Esophagus muscularis mucosa (tissue), 4 donors: ENCODE measurements at regions not wholly inside any gene's neighbourhood (a gene's known extent, or its start where the extent isn't known, plus 50 kb on each side); places are given as distances from the start of the nearest gene placed in this dataset.

Source experiments
- DNase-seq: peaks from one replicate; pipeline ENCODE4 v3.0.0-alpha.2; 2017; ENCODE audit errors: extremely low spot score
- H3K27ac ChIP-seq, 4 donors: fragments of 200-600 bp; sonication (generic); replicated peaks in 1 of 4; 1 replicate in 3 of 4; 2 replicates in 1 of 4; pipeline ENCODE4 v1.5.1; 2016 to 2019; ENCODE audit warnings: mild to moderate bottlenecking in 1 of 4
- H3K27me3 ChIP-seq, 4 donors: fragments of 200-600 bp; sonication (generic); one replicate each; pipeline versions ENCODE4 v1.5.1 to v1.6.0; 2016 to 2019
- H3K36me3 ChIP-seq, 4 donors: fragments of 200-600 bp; sonication (generic); one replicate each; pipeline ENCODE4 v1.5.1; 2016 to 2019
- H3K4me1 ChIP-seq, 4 donors: fragments of 200-600 bp; sonication (generic); one replicate each; pipeline ENCODE4 v1.5.1; 2016 to 2019
- H3K4me3 ChIP-seq, 4 donors: fragments of 200-600 bp; sonication (generic); 1 replicate in 2 of 4; 2 replicates in 2 of 4; pipeline ENCODE4 v1.5.1; 2016 to 2019; ENCODE audit warnings: mild to moderate bottlenecking in 4 of 4, moderate library complexity in 1 of 4
- H3K9me3 ChIP-seq, 4 donors: fragments of 200-600 bp; sonication (generic); 1 replicate in 3 of 4; 2 replicates in 1 of 4; pipeline ENCODE4 v1.5.1; 2016 to 2019
- CTCF ChIP-seq, 3 experiments: fragments of 200-600 bp in 2 of 3; fragments of 450-650 bp in 1 of 3; sonication (generic) in 2 of 3; IDR thresholded peaks; one replicate each; pipeline ENCODE4 v1.5.1; 2017 to 2019; ENCODE audit warnings: antibody characterized with exemption in 3 of 3, mild to moderate bottlenecking in 2 of 3, moderate library complexity in 1 of 3
- EP300 ChIP-seq: sonication (generic); formaldehyde crosslinking; IDR thresholded peaks from one replicate; pipeline ENCODE4 v1.6.1; 2017; ENCODE audit warnings: antibody characterized with exemption
- POLR2A ChIP-seq: fragments of 450-650 bp; IDR thresholded peaks from one replicate; pipeline ENCODE4 v1.6.1; 2017; ENCODE audit warnings: antibody characterized with exemption, moderate library complexity, mild to moderate bottlenecking, low read depth
- POLR2AphosphoS5 ChIP-seq, 2 donors: sonication (generic); formaldehyde crosslinking; IDR thresholded peaks; one replicate each; pipeline ENCODE4 v1.6.1; 2017; ENCODE audit warnings: antibody characterized with exemption in 2 of 2
- WGBS: methylation state at CpG from one replicate; pipeline ENCODE4 v1.1.5; 2018; 5-methylcytosine and 5-hydroxymethylcytosine counted together
- intact Hi-C: fragments of 100-400 bp; cut with DNase I; formaldehyde crosslinking; loops from one replicate; pipeline ENCODE4 v1.15.1; 2023

DNA sequence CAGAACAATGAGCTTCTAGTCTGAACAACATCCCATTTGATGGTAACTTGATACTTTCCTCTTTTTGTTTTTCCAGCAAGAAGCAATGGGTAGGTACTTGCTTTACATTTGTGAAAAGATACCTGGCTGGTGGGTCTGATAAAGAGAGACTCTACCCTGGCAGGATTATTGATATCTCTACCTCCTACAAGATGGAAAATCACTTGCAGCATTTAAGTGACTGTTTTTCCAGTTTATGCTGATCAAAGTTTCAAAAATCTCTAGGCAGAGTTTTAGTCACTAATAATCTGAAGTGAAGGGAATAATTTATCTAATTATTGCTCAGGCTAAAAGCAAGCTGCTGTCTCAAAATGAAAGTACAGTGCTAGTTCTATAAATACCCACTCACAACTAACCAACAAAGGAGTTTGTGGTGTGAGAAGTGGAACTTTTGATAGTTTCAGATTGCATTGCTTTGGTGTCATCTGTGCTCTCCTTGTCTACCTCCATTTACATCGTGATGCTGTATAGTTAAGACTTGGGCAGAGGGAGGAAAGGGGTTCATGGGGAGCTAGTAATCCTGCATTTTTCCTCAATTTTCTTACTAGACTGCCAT is 86.0 kb upstream of the ANKRD1 start:
- WGBS: 89% methylated on average over 1 of the region's 1 CpG
- H3K27me3 ChIP-seq: no peaks in the 10 kb centered on the region
- no peak overlapping the region for H3K4me3 ChIP-seq
- peak overlapping the region in 2 of 4 donors; percentile 20 to 41 for H3K27ac ChIP-seq
- peaks cover 0 to 8% (median 0%) of the 10 kb centered on the region in 4 donors for H3K4me1 ChIP-seq
- TF ChIP-seq POLR2AphosphoS5 (IDR thresholded peaks at IDR 0.05): no peak
- TF ChIP-seq POLR2A: no peak
- TF ChIP-seq CTCF (IDR thresholded peaks at IDR 0.05): no peak
- TF ChIP-seq EP300: no peak
- intact Hi-C loops: loop anchor here (2.0 to 5.0 kb wide), 2 partner anchors 95 to 244 kb away; no protein-coding TSS in a partner anchor
- no peaks in the 10 kb centered on the region for H3K36me3 ChIP-seq
- H3K9me3 ChIP-seq: no peaks in the 10 kb centered on the region
- DNase-seq: no peak

GRCh38 chr10:91007655-91008054 is 86.8 kb upstream of the ANKRD1 start:
- no peak for TF ChIP-seq EP300
- no peak for TF ChIP-seq CTCF (IDR thresholded peaks at IDR 0.05)
- TF ChIP-seq POLR2AphosphoS5 (IDR thresholded peaks at IDR 0.05): no peak
- TF ChIP-seq POLR2A: no peak
- DNase-seq: no peak
- no peak overlapping the region for H3K27ac ChIP-seq
- H3K27me3 ChIP-seq: no peaks in the 10 kb centered on the region
- H3K4me3 ChIP-seq: no peak overlapping the region
- peaks cover 0 to 8% (median 0%) of the 10 kb centered on the region in 4 donors for H3K4me1 ChIP-seq
- intact Hi-C loops: loop anchor here (2.0 to 5.0 kb wide), 2 partner anchors 95 to 243 kb away; no protein-coding TSS in a partner anchor
- H3K36me3 ChIP-seq: no peaks in the 10 kb centered on the region
- H3K9me3 ChIP-seq: no peaks in the 10 kb centered on the region

DNA sequence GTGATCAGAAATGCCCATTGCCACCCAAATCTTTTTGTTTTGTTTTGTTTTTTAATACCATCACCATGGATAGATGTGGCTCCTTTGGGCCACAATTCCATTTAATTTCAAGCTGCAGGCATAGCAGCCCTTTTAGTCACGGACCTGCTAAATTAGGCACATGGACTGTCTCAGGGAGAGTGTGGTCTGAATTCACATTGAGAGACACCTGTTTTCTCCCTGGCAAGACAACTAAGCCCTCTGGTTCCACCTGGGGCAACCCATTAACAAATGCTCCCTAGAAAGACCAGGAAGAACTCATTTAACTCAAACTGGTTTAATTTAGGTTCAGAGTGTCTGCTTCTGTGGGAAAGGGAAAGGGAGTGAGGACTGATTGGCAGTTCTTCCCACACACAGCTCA is 88.2 kb upstream of the ANKRD1 start:
- Histone ChIP-seq H3K36me3 (no peaks in the 10 kb centered on the region), H3K27ac (no peak overlapping the region), H3K9me3 (no peaks in the 10 kb centered on the region), H3K27me3 (no peaks in the 10 kb centered on the region), H3K4me3 (no peak overlapping the region), H3K4me1 (peaks cover 0 to 8% (median 0%) of the 10 kb centered on the region in 4 donors)
- 100% methylated on average over 1 of the region's 1 CpG for WGBS
- intact Hi-C loops: loop anchor here (5.0 kb wide), 1 partner anchor 97 kb away; no protein-coding TSS in a partner anchor
- no peak for DNase-seq
- TF ChIP-seq CTCF (IDR thresholded peaks at IDR 0.05) (no peak), POLR2A (no peak), EP300 (no peak)

GRCh38 chr10:91010952-91011351 is 90.1 kb upstream of the ANKRD1 start:
- intact Hi-C loops: no loop called here
- no peaks in the 10 kb centered on the region for H3K36me3 ChIP-seq
- TF ChIP-seq CTCF (IDR thresholded peaks at IDR 0.05) (no peak), POLR2A (no peak), POLR2AphosphoS5 (IDR thresholded peaks at IDR 0.05) (no peak), EP300 (no peak)
- no peaks in the 10 kb centered on the region for H3K27me3 ChIP-seq
- no peak overlapping the region for H3K4me3 ChIP-seq
- no peaks in the 10 kb centered on the region for H3K9me3 ChIP-seq
- DNase-seq: no peak
- H3K4me1 ChIP-seq: peaks cover 0 to 8% (median 0%) of the 10 kb centered on the region in 4 donors
- WGBS: 72% methylated on average over 3 of the region's 3 CpGs
- no peak overlapping the region for H3K27ac ChIP-seq

DNA sequence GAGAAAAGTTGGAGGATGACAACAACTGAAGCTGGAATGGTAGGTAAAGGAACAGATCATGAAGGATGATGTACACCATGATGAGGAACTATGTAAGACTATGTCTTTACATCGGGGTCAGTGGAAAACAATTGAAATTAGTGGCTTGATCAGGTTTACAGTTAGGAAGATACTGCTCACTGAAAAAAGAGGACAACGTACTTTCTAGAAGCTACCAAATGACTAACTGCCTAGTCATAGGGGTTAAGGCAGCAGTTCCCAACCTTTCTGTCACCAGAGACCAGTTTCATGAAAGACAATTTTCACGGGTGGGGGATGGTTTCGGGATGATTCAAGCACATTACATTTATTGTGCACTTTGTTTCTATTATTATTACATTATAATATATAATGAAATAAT is 91.6 kb upstream of the ANKRD1 start:
- WGBS: 92% methylated on average over 4 of the region's 4 CpGs
- H3K27me3 ChIP-seq: no peaks in the 10 kb centered on the region
- no peak overlapping the region for H3K27ac ChIP-seq
- H3K9me3 ChIP-seq: no peaks in the 10 kb centered on the region
- DNase-seq: no peak
- no peaks in the 10 kb centered on the region for H3K36me3 ChIP-seq
- intact Hi-C loops: no loop called here
- no peaks in the 10 kb centered on the region for H3K4me1 ChIP-seq
- no peak overlapping the region for H3K4me3 ChIP-seq
- TF ChIP-seq CTCF (IDR thresholded peaks at IDR 0.05) (no peak), POLR2A (no peak), POLR2AphosphoS5 (IDR thresholded peaks at IDR 0.05) (no peak), EP300 (no peak)
